Small intestine (tissue), 7 donors: ENCODE measurements at regions not wholly inside any gene's neighbourhood (a gene's known extent, or its start where the extent isn't known, plus 50 kb on each side); places are given as distances from the start of the nearest gene placed in this dataset.

Source experiments
- DNase-seq, 2 donors: peaks; one replicate each; pipeline versions ENCODE4 v3.0.0 to v3.0.0-alpha.2; 2013
- FAIRE-seq: peaks from 2 replicates; lab custom pipeline; 2012; peaks lifted over from hg19 to GRCh38; lab: Jason Lieb, UNC
- H3K27ac ChIP-seq, 3 donors: one replicate each; pipeline ENCODE4 v1.5.1; 2013; ENCODE audit warnings: low read length in 2 of 3, mild to moderate bottlenecking in 2 of 3, control low read depth in 1 of 3, inconsistent platforms in 1 of 3, low read depth in 1 of 3, moderate library complexity in 1 of 3
- H3K27me3 ChIP-seq, 3 donors: one replicate each; pipeline ENCODE4 v1.6.1; 2013; ENCODE audit warnings: low read length in 3 of 3, inconsistent platforms in 1 of 3; ENCODE audit not compliant: control insufficient read depth in 3 of 3, insufficient read depth in 3 of 3
- H3K36me3 ChIP-seq, 3 donors: one replicate each; pipeline ENCODE4 v1.6.1; 2013; ENCODE audit warnings: low read length in 3 of 3, inconsistent platforms in 1 of 3, low read depth in 1 of 3, mild to moderate bottlenecking in 1 of 3, moderate library complexity in 1 of 3; ENCODE audit not compliant: control insufficient read depth in 3 of 3, insufficient read depth in 2 of 3
- H3K4me1 ChIP-seq, 3 donors: one replicate each; pipeline ENCODE4 v1.6.1; 2013; ENCODE audit warnings: low read length in 2 of 3, inconsistent platforms in 1 of 3, low read depth in 1 of 3, mild to moderate bottlenecking in 1 of 3, moderate library complexity in 1 of 3; ENCODE audit not compliant: control insufficient read depth in 3 of 3, insufficient read depth in 2 of 3
- H3K4me3 ChIP-seq, 3 donors: one replicate each; pipeline ENCODE4 v1.5.1; 2013; ENCODE audit warnings: low read length in 3 of 3, control low read depth in 1 of 3, inconsistent platforms in 1 of 3, low read depth in 1 of 3, mild to moderate bottlenecking in 1 of 3, moderate library complexity in 1 of 3
- H3K9me3 ChIP-seq, 2 donors: one replicate each; pipeline ENCODE4 v1.6.1; 2013; ENCODE audit warnings: low read depth in 1 of 2, low read length in 1 of 2; ENCODE audit not compliant: control insufficient read depth in 2 of 2, insufficient read depth in 1 of 2
- WGBS, 3 donors: extraction: QIAGEN DNeasy Blood & Tissue Kit; methylation state at CpG; one replicate each; pipeline ENCODE4 v1.1.7; 2013; 5-methylcytosine and 5-hydroxymethylcytosine counted together
- donor health status: healthy with polysubstance abuse.
- donor health status: control.
- donor health status: control.
- donor health status: Bipolar disorder and iron deficiency.
- donor health status: healthy.

DNA sequence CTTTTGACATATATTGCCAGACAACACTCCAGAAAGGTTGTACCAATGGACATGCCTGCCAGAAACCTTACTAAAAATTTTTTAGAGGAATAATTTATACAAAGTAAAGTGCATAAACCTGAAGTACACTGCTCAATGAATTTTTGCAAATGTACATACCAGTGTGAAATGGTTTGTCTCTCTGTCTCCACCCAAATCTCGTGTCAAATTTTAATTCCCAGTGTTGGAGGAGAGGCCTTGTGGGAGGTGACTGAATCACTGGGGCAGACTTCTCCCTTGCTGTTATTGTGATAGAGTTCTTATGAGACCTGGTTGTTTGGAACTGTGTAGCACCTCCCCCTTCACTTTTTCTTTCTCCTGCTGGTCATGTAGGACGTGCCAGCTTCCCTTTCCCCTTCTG, 168.8 kb downstream of the RWDD3 start:
- FAIRE-seq, result no peak
- H3K4me3 ChIP-seq, result no peak overlapping the region
- H3K4me1 ChIP-seq, result no peaks in the 10 kb centered on the region
- H3K27me3 ChIP-seq, result no peaks in the 10 kb centered on the region
- H3K27ac ChIP-seq, result no peak overlapping the region
- no peaks in the 10 kb centered on the region for H3K36me3 ChIP-seq
- peaks cover 0 to 5% of the 10 kb centered on the region in 2 donors for H3K9me3 ChIP-seq
- DNase-seq, result no peak
- 53 to 69% (median 54%) methylated on average over 2 of the region's 2 CpGs for WGBS, 3 donors

DNA sequence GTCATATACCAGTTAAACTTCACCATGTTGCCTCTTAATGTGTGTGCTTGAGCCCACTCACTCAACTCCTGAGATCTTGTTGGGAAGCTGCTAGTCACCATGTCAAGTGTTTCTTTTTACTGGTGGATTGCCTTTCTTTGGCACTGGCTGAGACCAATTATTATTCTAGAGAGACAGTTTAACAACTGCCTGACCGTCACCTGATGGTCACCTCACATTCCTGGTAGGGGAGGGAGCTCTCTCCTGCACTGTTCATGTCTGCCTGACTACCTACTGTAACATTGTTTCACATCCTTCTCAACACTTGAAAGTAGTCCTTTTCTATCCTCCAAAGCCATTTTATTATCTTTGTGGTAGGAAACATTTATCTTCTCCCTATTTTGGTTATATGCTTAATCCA, 172.3 kb downstream of the RWDD3 start:
- Histone ChIP-seq H3K4me1 (no peaks in the 10 kb centered on the region), H3K4me3 (no peak overlapping the region), H3K36me3 (no peaks in the 10 kb centered on the region), H3K27ac (no peak overlapping the region), H3K9me3 (peaks cover 0 to 5% of the 10 kb centered on the region in 2 donors), H3K27me3 (no peaks in the 10 kb centered on the region)
- FAIRE-seq (no peak), DNase-seq (no peak)
- WGBS, 3 donors, result 44 to 63% (median 61%) methylated on average over 1 of the region's 1 CpG

- FAIRE-seq, result no peak
- H3K27me3 ChIP-seq, result no peaks in the 10 kb centered on the region
- no peaks in the 10 kb centered on the region for H3K36me3 ChIP-seq
These were observed 173.3 kb downstream of the RWDD3 start for GRCh38 chr1:95407131-95407885.

DNA sequence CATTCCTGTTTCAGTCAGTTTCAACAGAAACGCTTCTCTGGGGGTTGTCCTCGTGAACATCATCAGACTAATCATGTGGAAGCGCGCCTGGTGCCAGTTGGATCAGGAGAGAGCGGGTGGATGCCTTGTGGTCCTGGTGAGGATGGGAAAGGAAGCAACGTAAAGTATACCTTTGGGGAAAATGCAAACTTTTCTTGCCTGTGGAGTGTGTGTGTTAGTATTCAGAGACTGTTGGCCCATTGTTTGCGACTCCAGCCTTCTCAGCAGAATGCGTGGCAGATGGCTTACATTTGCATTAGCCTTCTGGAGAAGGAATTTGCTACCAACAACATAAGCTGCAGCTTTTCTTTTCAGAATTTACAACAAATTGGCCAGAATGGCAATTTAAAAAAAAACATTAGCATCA, 173.9 kb downstream of the RWDD3 start:
- FAIRE-seq, result no peak

More at GRCh38 chr1:95407131-95407885, 173.3 kb downstream of the RWDD3 start:
- DNase-seq, result no peak
- Histone ChIP-seq H3K4me1 (no peaks in the 10 kb centered on the region), H3K27ac (no peak overlapping the region), H3K9me3 (peaks cover 0 to 5% of the 10 kb centered on the region in 2 donors), H3K4me3 (no peak overlapping the region)
- 50 to 56% (median 54%) methylated on average over 10 of the region's 10 CpGs for WGBS, 3 donors

DNA sequence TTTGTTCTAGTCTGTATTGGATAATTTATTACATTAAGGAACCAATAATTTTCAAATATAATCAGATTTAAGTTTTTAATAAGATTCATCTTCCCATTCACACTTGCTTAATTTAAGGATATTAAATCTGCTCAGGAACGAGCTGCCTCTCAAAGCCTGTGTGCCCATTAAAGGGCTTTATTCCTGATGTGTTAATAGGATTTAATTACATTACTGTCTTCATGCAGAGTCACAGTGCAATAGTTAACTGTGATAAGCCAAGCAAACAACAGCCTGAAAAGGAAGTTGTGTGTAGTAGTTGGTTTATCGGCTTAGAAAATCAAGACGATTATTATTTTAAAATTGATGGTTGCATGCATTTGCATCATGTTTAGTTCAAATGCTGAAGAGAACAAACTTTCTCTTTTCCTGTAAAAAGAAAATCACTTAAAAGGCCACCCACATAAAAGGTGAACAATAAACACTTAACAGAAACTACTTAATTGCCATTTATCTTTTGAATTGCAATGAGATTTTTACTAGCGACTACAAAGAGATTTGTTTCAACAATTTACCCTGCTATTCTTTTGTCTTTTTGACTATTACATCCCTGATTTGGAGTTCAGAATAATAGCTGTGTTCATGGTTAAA, 174.6 kb downstream of the RWDD3 start:
- no peak overlapping the region for H3K27ac ChIP-seq
- no peaks in the 10 kb centered on the region for H3K36me3 ChIP-seq
- no peak overlapping the region for H3K4me3 ChIP-seq
- 11 to 16% (median 15%) methylated on average over 4 of the region's 4 CpGs for WGBS, 3 donors
- peaks cover 0 to 5% of the 10 kb centered on the region in 2 donors for H3K9me3 ChIP-seq
- no peak for DNase-seq
- no peaks in the 10 kb centered on the region for H3K27me3 ChIP-seq
- no peak for FAIRE-seq
- no peaks in the 10 kb centered on the region for H3K4me1 ChIP-seq

More for the DNA sequence above, 173.9 kb downstream of the RWDD3 start:
- no peaks in the 10 kb centered on the region for H3K36me3 ChIP-seq
- H3K27me3 ChIP-seq, result no peaks in the 10 kb centered on the region
- H3K4me3 ChIP-seq, result no peak overlapping the region
- H3K27ac ChIP-seq, result no peak overlapping the region
- DNase-seq, result no peak
- no peaks in the 10 kb centered on the region for H3K4me1 ChIP-seq
- H3K9me3 ChIP-seq, result peaks cover 0 to 5% of the 10 kb centered on the region in 2 donors
- 50 to 62% (median 58%) methylated on average over 8 of the region's 8 CpGs for WGBS, 3 donors

- Histone ChIP-seq H3K36me3 (no peaks in the 10 kb centered on the region), H3K27ac (no peak overlapping the region), H3K9me3 (no peaks in the 10 kb centered on the region), H3K4me1 (no peaks in the 10 kb centered on the region), H3K4me3 (no peak overlapping the region), H3K27me3 (no peaks in the 10 kb centered on the region)
- WGBS, 3 donors, result 35 to 47% (median 40%) methylated on average over 1 of the region's 1 CpG
- DNase-seq (no peak), FAIRE-seq (no peak)
These were observed 175.3 kb downstream of the RWDD3 start for GRCh38 chr1:95409276-95409675.

DNA sequence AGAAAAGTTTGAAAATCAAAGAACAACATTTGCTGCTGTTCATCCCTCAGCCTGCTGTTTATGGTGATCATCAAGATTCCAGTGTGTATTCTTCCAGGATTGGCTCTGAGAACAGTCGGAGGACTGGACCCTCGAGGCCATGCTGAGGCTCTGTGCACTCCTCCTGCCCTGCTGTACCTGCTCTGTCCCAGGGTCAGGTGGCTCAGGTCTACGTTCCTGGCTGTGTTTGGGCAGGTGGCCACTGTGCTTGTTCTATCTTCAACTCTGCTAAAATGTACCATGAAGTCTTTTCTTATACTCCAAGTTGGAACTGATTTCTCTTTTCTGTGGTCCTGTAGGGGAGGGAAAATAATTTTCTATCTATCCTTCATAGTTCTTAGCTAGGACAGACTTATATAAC, 175.9 kb downstream of the RWDD3 start:
- Histone ChIP-seq H3K9me3 (no peaks in the 10 kb centered on the region), H3K4me3 (no peak overlapping the region), H3K36me3 (no peaks in the 10 kb centered on the region), H3K27me3 (no peaks in the 10 kb centered on the region), H3K27ac (no peak overlapping the region), H3K4me1 (no peaks in the 10 kb centered on the region)
- FAIRE-seq (no peak), DNase-seq (no peak)
- WGBS, 3 donors, result 21 to 55% (median 54%) methylated on average over 3 of the region's 3 CpGs

DNA sequence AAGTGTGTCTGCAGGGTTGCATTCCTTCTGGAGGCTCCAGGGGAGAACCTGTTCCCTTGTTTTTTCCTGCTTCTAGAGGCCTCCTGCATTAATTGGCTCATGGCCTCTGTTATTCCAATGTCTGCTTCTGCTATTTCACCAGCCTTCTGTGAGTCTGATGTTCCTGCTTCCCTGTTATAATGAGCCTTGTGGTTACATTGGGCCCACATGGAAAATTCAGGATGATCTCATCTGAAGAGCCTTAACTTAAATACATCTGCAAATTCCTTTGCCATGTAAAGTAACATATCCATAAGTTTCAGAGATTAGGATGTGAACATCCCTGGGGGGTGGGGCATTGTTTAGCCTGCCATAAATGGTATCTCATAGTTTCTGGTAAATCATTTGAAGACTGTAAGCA, 181.1 kb downstream of the RWDD3 start:
- FAIRE-seq (no peak), DNase-seq (no peak)
- no peaks in the 10 kb centered on the region for H3K4me1 ChIP-seq
- no peaks in the 10 kb centered on the region for H3K36me3 ChIP-seq
- no peak overlapping the region for H3K27ac ChIP-seq
- H3K4me3 ChIP-seq, result no peak overlapping the region
- H3K9me3 ChIP-seq, result no peaks in the 10 kb centered on the region
- no peaks in the 10 kb centered on the region for H3K27me3 ChIP-seq
